ENCODE measurements at regions not wholly inside any gene's neighbourhood (a gene's known extent, or its start where the extent isn't known, plus 50 kb on each side); places are given as distances from the start of the nearest gene placed in this dataset.

GRCh38 chr4:62913065-62913464, 1496.2 kb downstream of the TECRL start:
- H3K4me3 Mint-ChIP-seq = no peak overlapping the region
- H3K27ac Mint-ChIP-seq = no peak overlapping the region
- peaks cover 0 to 4% (median 0%) of the 10 kb centered on the region in 3 donors for H3K9me3 Mint-ChIP-seq
- H3K27me3 Mint-ChIP-seq = no peaks in the 10 kb centered on the region
- no peaks in the 10 kb centered on the region for H3K4me1 Mint-ChIP-seq
- peaks cover 2% of the 10 kb centered on the region for H3K36me3 Mint-ChIP-seq

GRCh38 chr4:62912531-62912930, 1496.7 kb downstream of the TECRL start:
- no peaks in the 10 kb centered on the region for H3K4me1 Mint-ChIP-seq
- no peaks in the 10 kb centered on the region for H3K27me3 Mint-ChIP-seq
- no peak overlapping the region for H3K4me3 Mint-ChIP-seq
- peaks cover 2% of the 10 kb centered on the region for H3K36me3 Mint-ChIP-seq
- no peak overlapping the region for H3K27ac Mint-ChIP-seq
- H3K9me3 Mint-ChIP-seq = peaks cover 0 to 4% (median 0%) of the 10 kb centered on the region in 3 donors

- H3K36me3 Mint-ChIP-seq = peaks cover 2% of the 10 kb centered on the region
- H3K4me1 Mint-ChIP-seq = no peaks in the 10 kb centered on the region
- no peak overlapping the region for H3K4me3 Mint-ChIP-seq
- H3K27ac Mint-ChIP-seq = no peak overlapping the region
- H3K27me3 Mint-ChIP-seq = no peaks in the 10 kb centered on the region
- H3K9me3 Mint-ChIP-seq = peaks cover 0 to 5% (median 0%) of the 10 kb centered on the region in 3 donors
Observed at GRCh38 chr4:62909238-62909637, 1500.0 kb downstream of the TECRL start.

GRCh38 chr4:62901101-62901500, 1508.1 kb downstream of the TECRL start:
- H3K9me3 Mint-ChIP-seq = peaks cover 6 to 12% (median 8%) of the 10 kb centered on the region in 3 donors
- no peaks in the 10 kb centered on the region for H3K4me1 Mint-ChIP-seq
- no peak overlapping the region for H3K4me3 Mint-ChIP-seq
- H3K27me3 Mint-ChIP-seq = no peaks in the 10 kb centered on the region
- H3K27ac Mint-ChIP-seq = no peak overlapping the region
- H3K36me3 Mint-ChIP-seq = no peaks in the 10 kb centered on the region

GRCh38 chr4:62899646-62900364, 1509.4 kb downstream of the TECRL start:
- H3K27me3 Mint-ChIP-seq = no peaks in the 10 kb centered on the region
- no peaks in the 10 kb centered on the region for H3K36me3 Mint-ChIP-seq
- H3K27ac Mint-ChIP-seq = no peak overlapping the region

GRCh38 chr4:62898115-62898514, 1511.1 kb downstream of the TECRL start:
- peaks cover 6 to 8% (median 8%) of the 10 kb centered on the region in 3 donors for H3K9me3 Mint-ChIP-seq
- no peaks in the 10 kb centered on the region for H3K4me1 Mint-ChIP-seq
- H3K4me3 Mint-ChIP-seq = no peak overlapping the region
- no peaks in the 10 kb centered on the region for H3K27me3 Mint-ChIP-seq
- no peaks in the 10 kb centered on the region for H3K36me3 Mint-ChIP-seq
- no peak overlapping the region for H3K27ac Mint-ChIP-seq

More at GRCh38 chr4:62899646-62900364, 1509.4 kb downstream of the TECRL start:
- Mint-ChIP-seq H3K4me3 (no peak overlapping the region), H3K9me3 (peaks cover 6 to 12% (median 8%) of the 10 kb centered on the region in 3 donors), H3K4me1 (no peaks in the 10 kb centered on the region)

- H3K27ac Mint-ChIP-seq = no peak overlapping the region
- H3K9me3 Mint-ChIP-seq = peaks cover 5% of the 10 kb centered on the region in 3 donors
- no peaks in the 10 kb centered on the region for H3K4me1 Mint-ChIP-seq
- H3K27me3 Mint-ChIP-seq = no peaks in the 10 kb centered on the region
- H3K4me3 Mint-ChIP-seq = no peak overlapping the region
- H3K36me3 Mint-ChIP-seq = no peaks in the 10 kb centered on the region
Observed at GRCh38 chr4:62896721-62897120, 1512.5 kb downstream of the TECRL start.

GRCh38 chr4:62881901-62882300, 1527.3 kb downstream of the TECRL start:
- Mint-ChIP-seq H3K9me3 (peaks cover 0 to 15% (median 4%) of the 10 kb centered on the region in 3 donors), H3K27me3 (no peaks in the 10 kb centered on the region)

GRCh38 chr4:62881210-62881609, 1528.0 kb downstream of the TECRL start:
- Mint-ChIP-seq H3K27ac (no peak overlapping the region), H3K9me3 (peaks cover 0 to 19% (median 4%) of the 10 kb centered on the region in 3 donors), H3K36me3 (no peaks in the 10 kb centered on the region), H3K4me3 (no peak overlapping the region), H3K4me1 (no peaks in the 10 kb centered on the region), H3K27me3 (no peaks in the 10 kb centered on the region)

More at GRCh38 chr4:62881901-62882300, 1527.3 kb downstream of the TECRL start:
- H3K4me3 Mint-ChIP-seq = no peak overlapping the region
- H3K27ac Mint-ChIP-seq = no peak overlapping the region
- H3K36me3 Mint-ChIP-seq = no peaks in the 10 kb centered on the region
- H3K4me1 Mint-ChIP-seq = no peaks in the 10 kb centered on the region

- H3K4me1 Mint-ChIP-seq = no peaks in the 10 kb centered on the region
- no peaks in the 10 kb centered on the region for H3K27me3 Mint-ChIP-seq
- H3K36me3 Mint-ChIP-seq = no peaks in the 10 kb centered on the region
- H3K9me3 Mint-ChIP-seq = peaks cover 0 to 22% (median 8%) of the 10 kb centered on the region in 3 donors
- no peak overlapping the region for H3K27ac Mint-ChIP-seq
- no peak overlapping the region for H3K4me3 Mint-ChIP-seq
Observed at GRCh38 chr4:62872856-62873255, 1536.4 kb downstream of the TECRL start.

- peaks cover 1 to 14% (median 6%) of the 10 kb centered on the region in 3 donors for H3K9me3 Mint-ChIP-seq
- H3K4me1 Mint-ChIP-seq = no peaks in the 10 kb centered on the region
- no peak overlapping the region for H3K27ac Mint-ChIP-seq
- no peak overlapping the region for H3K4me3 Mint-ChIP-seq
- H3K27me3 Mint-ChIP-seq = no peaks in the 10 kb centered on the region
- H3K36me3 Mint-ChIP-seq = no peaks in the 10 kb centered on the region
Observed at GRCh38 chr4:62871078-62871477, 1538.2 kb downstream of the TECRL start.

- Mint-ChIP-seq H3K4me1 (no peaks in the 10 kb centered on the region), H3K27ac (no peak overlapping the region)
Observed at GRCh38 chr4:62870451-62870850, 1538.8 kb downstream of the TECRL start.

GRCh38 chr4:62865261-62865660, 1544.0 kb downstream of the TECRL start:
- H3K4me1 Mint-ChIP-seq = no peaks in the 10 kb centered on the region
- H3K36me3 Mint-ChIP-seq = no peaks in the 10 kb centered on the region
- H3K27ac Mint-ChIP-seq = no peak overlapping the region
- H3K9me3 Mint-ChIP-seq = peaks cover 0 to 12% (median 3%) of the 10 kb centered on the region in 3 donors
- no peak overlapping the region for H3K4me3 Mint-ChIP-seq
- no peaks in the 10 kb centered on the region for H3K27me3 Mint-ChIP-seq

More at GRCh38 chr4:62870451-62870850, 1538.8 kb downstream of the TECRL start:
- Mint-ChIP-seq H3K9me3 (peaks cover 1 to 14% (median 1%) of the 10 kb centered on the region in 3 donors), H3K4me3 (no peak overlapping the region), H3K36me3 (no peaks in the 10 kb centered on the region), H3K27me3 (no peaks in the 10 kb centered on the region)

GRCh38 chr4:62849696-62850095, 1559.6 kb downstream of the TECRL start:
- H3K4me1 Mint-ChIP-seq = no peaks in the 10 kb centered on the region
- no peaks in the 10 kb centered on the region for H3K27me3 Mint-ChIP-seq
- H3K27ac Mint-ChIP-seq = no peak overlapping the region
- no peaks in the 10 kb centered on the region for H3K36me3 Mint-ChIP-seq
- H3K9me3 Mint-ChIP-seq = peaks cover 0 to 8% (median 0%) of the 10 kb centered on the region in 3 donors
- no peak overlapping the region for H3K4me3 Mint-ChIP-seq

GRCh38 chr4:62835631-62836030, 1573.6 kb downstream of the TECRL start:
- H3K27ac Mint-ChIP-seq = no peak overlapping the region
- no peaks in the 10 kb centered on the region for H3K36me3 Mint-ChIP-seq
- no peaks in the 10 kb centered on the region for H3K4me1 Mint-ChIP-seq
- H3K27me3 Mint-ChIP-seq = no peaks in the 10 kb centered on the region
- H3K9me3 Mint-ChIP-seq = peaks cover 3 to 6% (median 5%) of the 10 kb centered on the region in 3 donors
- no peak overlapping the region for H3K4me3 Mint-ChIP-seq

GRCh38 chr4:62822306-62822705, 1586.9 kb downstream of the TECRL start:
- Mint-ChIP-seq H3K4me3 (no peak overlapping the region), H3K27ac (no peak overlapping the region), H3K36me3 (no peaks in the 10 kb centered on the region), H3K4me1 (peaks cover 0 to 1% (median 0%) of the 10 kb centered on the region in 3 donors), H3K9me3 (peaks cover 4 to 12% (median 7%) of the 10 kb centered on the region in 3 donors), H3K27me3 (no peaks in the 10 kb centered on the region)
